ENCODE measurements at regions not wholly inside any gene's neighbourhood (a gene's known extent, or its start where the extent isn't known, plus 50 kb on each side); places are given as distances from the start of the nearest gene placed in this dataset.

GRCh38 chr16:80085606-80086005 lies 455.2 kb upstream of the DYNLRB2 start:
- BruUV-seq (replicated peaks) = no TSS peak
- no peak for TF ChIP-seq CTCF (IDR thresholded peaks at IDR 0.05; ENCODE audit: insufficient read depth in 1 of 2, low read depth in 1 of 2, low read length in 1 of 2, severe bottlenecking in 1 of 2, unreplicated experiment in 1 of 2)
- Histone ChIP-seq H3K4me3 (ENCODE audit: low read depth, low read length) (no peak overlapping the region), H3K27me3 (replicated peaks; ENCODE audit: control insufficient read depth, insufficient read depth, low read length) (no peaks in the 10 kb centered on the region), H3K4me1 (peaks cover 19% of the 10 kb centered on the region), H3K36me3 (ENCODE audit: control insufficient read depth, insufficient read depth, low read length) (no peaks in the 10 kb centered on the region), H3K9me3 (no peaks in the 10 kb centered on the region; the same call in 1 of the 2 replicates)
- no peak overlapping the region for H3K27ac Mint-ChIP-seq (ENCODE audit: unreplicated experiment)
- ChIA-PET POLR2A (no interaction called here), CTCF (no interaction called here)
- peaks cover 20% of the 10 kb centered on the region for H3K4me1 Mint-ChIP-seq (ENCODE audit: low read depth, unreplicated experiment)
- no peaks in the 10 kb centered on the region for H3K27me3 Mint-ChIP-seq (ENCODE audit: insufficient read depth, unreplicated experiment)
- H3K9me3 Mint-ChIP-seq (ENCODE audit: unreplicated experiment) = no peaks in the 10 kb centered on the region
- intact Hi-C loops (cut with micrococcal nuclease; ENCODE audit: unreplicated experiment) = loop anchor here (2.0 to 10.0 kb wide), 3 partner anchors 151 to 483 kb away; no protein-coding TSS in a partner anchor
- DNase-seq = no peak
- H3K36me3 Mint-ChIP-seq (ENCODE audit: insufficient read depth, unreplicated experiment) = no peaks in the 10 kb centered on the region
- no peak overlapping the region for H3K4me3 Mint-ChIP-seq (ENCODE audit: unreplicated experiment)

- H3K4me3 Mint-ChIP-seq (ENCODE audit: unreplicated experiment) = no peak overlapping the region
- DNase-seq = peak; percentile 69 to 74
- no peaks in the 10 kb centered on the region for H3K36me3 ChIP-seq (ENCODE audit: control insufficient read depth, insufficient read depth, low read length)
- H3K4me1 Mint-ChIP-seq (ENCODE audit: low read depth, unreplicated experiment) = peaks cover 26% of the 10 kb centered on the region
- peak; percentile 73 to 75 for TF ChIP-seq CTCF (IDR thresholded peaks at IDR 0.05; ENCODE audit: insufficient read depth in 1 of 2, low read depth in 1 of 2, low read length in 1 of 2, severe bottlenecking in 1 of 2, unreplicated experiment in 1 of 2)
- no peak overlapping the region for H3K27ac Mint-ChIP-seq (ENCODE audit: unreplicated experiment)
- no peak overlapping the region for H3K4me3 ChIP-seq (ENCODE audit: low read depth, low read length)
- H3K9me3 ChIP-seq = no peaks in the 10 kb centered on the region; the same call in 1 of the 2 replicates
- CTCF ChIA-PET = interaction anchor here (0.6 to 1.3 kb wide), 13 partner anchors 88 to 1007 kb away, joined by 3 to 16 read pairs (median 4); no protein-coding TSS in a partner anchor
- BruUV-seq (replicated peaks) = no TSS peak
- H3K36me3 Mint-ChIP-seq (ENCODE audit: insufficient read depth, unreplicated experiment) = no peaks in the 10 kb centered on the region
- no peaks in the 10 kb centered on the region for H3K27me3 ChIP-seq (replicated peaks; ENCODE audit: control insufficient read depth, insufficient read depth, low read length)
- no peaks in the 10 kb centered on the region for H3K27me3 Mint-ChIP-seq (ENCODE audit: insufficient read depth, unreplicated experiment)
- H3K4me1 ChIP-seq = peaks cover 26% of the 10 kb centered on the region
- POLR2A ChIA-PET = no interaction called here
- intact Hi-C loops (cut with micrococcal nuclease; ENCODE audit: unreplicated experiment) = loop anchor here (1.0 to 10.0 kb wide), 7 partner anchors 77 to 482 kb away; no protein-coding TSS in a partner anchor
- no peaks in the 10 kb centered on the region for H3K9me3 Mint-ChIP-seq (ENCODE audit: unreplicated experiment)
These were observed 456.2 kb upstream of the DYNLRB2 start for GRCh38 chr16:80084614-80085013.

GRCh38 chr16:80084163-80084562 lies 456.6 kb upstream of the DYNLRB2 start:
- Mint-ChIP-seq H3K36me3 (ENCODE audit: insufficient read depth, unreplicated experiment) (no peaks in the 10 kb centered on the region), H3K9me3 (ENCODE audit: unreplicated experiment) (no peaks in the 10 kb centered on the region), H3K27me3 (ENCODE audit: insufficient read depth, unreplicated experiment) (no peaks in the 10 kb centered on the region), H3K27ac (ENCODE audit: unreplicated experiment) (no peak overlapping the region), H3K4me3 (ENCODE audit: unreplicated experiment) (no peak overlapping the region), H3K4me1 (ENCODE audit: low read depth, unreplicated experiment) (peaks cover 27% of the 10 kb centered on the region)
- POLR2A ChIA-PET = no interaction called here
- no peak for TF ChIP-seq CTCF (IDR thresholded peaks at IDR 0.05; ENCODE audit: insufficient read depth in 1 of 2, low read depth in 1 of 2, low read length in 1 of 2, severe bottlenecking in 1 of 2, unreplicated experiment in 1 of 2)
- Histone ChIP-seq H3K27me3 (replicated peaks; ENCODE audit: control insufficient read depth, insufficient read depth, low read length) (no peaks in the 10 kb centered on the region), H3K36me3 (ENCODE audit: control insufficient read depth, insufficient read depth, low read length) (no peaks in the 10 kb centered on the region), H3K4me3 (ENCODE audit: low read depth, low read length) (no peak overlapping the region), H3K4me1 (peaks cover 26% of the 10 kb centered on the region), H3K9me3 (no peaks in the 10 kb centered on the region; the same call in 1 of the 2 replicates)
- intact Hi-C loops (cut with micrococcal nuclease; ENCODE audit: unreplicated experiment) = loop anchor here (1.0 to 10.0 kb wide), 7 partner anchors 77 to 481 kb away; no protein-coding TSS in a partner anchor
- no peak for DNase-seq
- CTCF ChIA-PET = interaction anchor here (1.0 to 1.3 kb wide), 11 partner anchors 87 to 482 kb away, joined by 3 to 16 read pairs (median 4); no protein-coding TSS in a partner anchor
- BruUV-seq (replicated peaks) = no TSS peak

Data from Caco-2 (cell line).